ENCODE measurements at regions not wholly inside any gene's neighbourhood (a gene's known extent, or its start where the extent isn't known, plus 50 kb on each side); places are given as distances from the start of the nearest gene placed in this dataset.

GRCh38 chr5:4479426-4479825, 660.7 kb upstream of the ADAMTS16 start:
- intact Hi-C loops (cut with micrococcal nuclease): no loop called here

- intact Hi-C loops (cut with micrococcal nuclease): no loop called here
Observed at GRCh38 chr5:4480528-4481349, 659.4 kb upstream of the ADAMTS16 start.

- intact Hi-C loops (cut with micrococcal nuclease): no loop called here
Observed at GRCh38 chr5:4487581-4487980, 652.5 kb upstream of the ADAMTS16 start.

GRCh38 chr5:4511996-4512656, 628.0 kb upstream of the ADAMTS16 start:
- intact Hi-C loops (cut with micrococcal nuclease): no loop called here

- intact Hi-C loops (cut with micrococcal nuclease): no loop called here
Observed at GRCh38 chr5:4513381-4513780, 626.7 kb upstream of the ADAMTS16 start.

GRCh38 chr5:4514067-4514648, 626.0 kb upstream of the ADAMTS16 start:
- intact Hi-C loops (cut with micrococcal nuclease): no loop called here

- intact Hi-C loops (cut with micrococcal nuclease): no loop called here
Observed at GRCh38 chr5:4518903-4519672, 621.0 kb upstream of the ADAMTS16 start.

GRCh38 chr5:4520559-4520958, 619.6 kb upstream of the ADAMTS16 start:
- intact Hi-C loops (cut with micrococcal nuclease): no loop called here

- intact Hi-C loops (cut with micrococcal nuclease): no loop called here
Observed at GRCh38 chr5:4523038-4523437, 617.1 kb upstream of the ADAMTS16 start.

GRCh38 chr5:4531756-4532704, 608.1 kb upstream of the ADAMTS16 start:
- intact Hi-C loops (cut with micrococcal nuclease): no loop called here

- intact Hi-C loops (cut with micrococcal nuclease): no loop called here
Observed at GRCh38 chr5:4532705-4533080, 607.4 kb upstream of the ADAMTS16 start.

- intact Hi-C loops (cut with micrococcal nuclease): no loop called here
Observed at GRCh38 chr5:4533457-4534105, 606.5 kb upstream of the ADAMTS16 start.

- intact Hi-C loops (cut with micrococcal nuclease): no loop called here
Observed at GRCh38 chr5:4537489-4537888, 602.6 kb upstream of the ADAMTS16 start.

GRCh38 chr5:4540375-4541173, 599.6 kb upstream of the ADAMTS16 start:
- intact Hi-C loops (cut with micrococcal nuclease): no loop called here

GRCh38 chr5:4541334-4541733, 598.8 kb upstream of the ADAMTS16 start:
- intact Hi-C loops (cut with micrococcal nuclease): no loop called here

GRCh38 chr5:4542145-4542778, 597.9 kb upstream of the ADAMTS16 start:
- intact Hi-C loops (cut with micrococcal nuclease): no loop called here

- intact Hi-C loops (cut with micrococcal nuclease): no loop called here
Observed at GRCh38 chr5:4544049-4544670, 596.0 kb upstream of the ADAMTS16 start.

GRCh38 chr5:4547547-4547946, 592.6 kb upstream of the ADAMTS16 start:
- intact Hi-C loops (cut with micrococcal nuclease): no loop called here
